ENCODE measurements at regions not wholly inside any gene's neighbourhood (a gene's known extent, or its start where the extent isn't known, plus 50 kb on each side); places are given as distances from the start of the nearest gene placed in this dataset.

- H3K4me1 Mint-ChIP-seq (ENCODE audit: low read depth): no peaks in the 10 kb centered on the region
- no peaks in the 10 kb centered on the region for H3K9me3 Mint-ChIP-seq
- no peak overlapping the region for H3K27ac Mint-ChIP-seq
- no peak for ATAC-seq (replicated peaks in 1 of 2)
- no peak for DNase-seq
- no peaks in the 10 kb centered on the region for H3K27me3 Mint-ChIP-seq (ENCODE audit: low read depth)
- no peak overlapping the region for H3K4me3 Mint-ChIP-seq
- H3K36me3 Mint-ChIP-seq (ENCODE audit: insufficient read depth in 2 of 2): peaks cover 0 to 3% of the 10 kb centered on the region in 2 donors
These were observed 986.0 kb upstream of the TSPY4 start for GRCh38 chrY:8351241-8351640.

- Mint-ChIP-seq H3K4me3 (no peak overlapping the region), H3K9me3 (no peaks in the 10 kb centered on the region), H3K36me3 (ENCODE audit: insufficient read depth in 2 of 2) (peaks cover 0 to 3% of the 10 kb centered on the region in 2 donors), H3K27ac (no peak overlapping the region), H3K4me1 (ENCODE audit: low read depth) (no peaks in the 10 kb centered on the region), H3K27me3 (ENCODE audit: low read depth) (no peaks in the 10 kb centered on the region)
- no peak for ATAC-seq (replicated peaks in 1 of 2)
- DNase-seq: no peak
These were observed 985.1 kb upstream of the TSPY4 start for GRCh38 chrY:8352201-8352600.

GRCh38 chrY:8358161-8358560 lies 979.1 kb upstream of the TSPY4 start:
- H3K36me3 Mint-ChIP-seq (ENCODE audit: insufficient read depth in 2 of 2): no peaks in the 10 kb centered on the region
- no peaks in the 10 kb centered on the region for H3K4me1 Mint-ChIP-seq (ENCODE audit: low read depth)
- DNase-seq (no peak), ATAC-seq (replicated peaks in 1 of 2) (no peak)
- no peak overlapping the region for H3K27ac Mint-ChIP-seq
- H3K9me3 Mint-ChIP-seq: no peaks in the 10 kb centered on the region
- no peaks in the 10 kb centered on the region for H3K27me3 Mint-ChIP-seq (ENCODE audit: low read depth)
- no peak overlapping the region for H3K4me3 Mint-ChIP-seq

- Mint-ChIP-seq H3K27ac (no peak overlapping the region), H3K4me1 (ENCODE audit: low read depth) (no peaks in the 10 kb centered on the region), H3K36me3 (ENCODE audit: insufficient read depth in 2 of 2) (no peaks in the 10 kb centered on the region), H3K4me3 (no peak overlapping the region), H3K9me3 (no peaks in the 10 kb centered on the region), H3K27me3 (ENCODE audit: low read depth) (no peaks in the 10 kb centered on the region)
- ATAC-seq (replicated peaks in 1 of 2) (peak in 1 of 2 donors; percentile 77), DNase-seq (no peak)
These were observed 975.5 kb upstream of the TSPY4 start for GRCh38 chrY:8361715-8362114.

- DNase-seq: no peak
- no peak overlapping the region for H3K4me3 Mint-ChIP-seq
- H3K36me3 Mint-ChIP-seq (ENCODE audit: insufficient read depth in 2 of 2): no peaks in the 10 kb centered on the region
- no peaks in the 10 kb centered on the region for H3K27me3 Mint-ChIP-seq (ENCODE audit: low read depth)
- no peaks in the 10 kb centered on the region for H3K4me1 Mint-ChIP-seq (ENCODE audit: low read depth)
- ATAC-seq (replicated peaks in 1 of 2): no peak
- H3K27ac Mint-ChIP-seq: no peak overlapping the region
- H3K9me3 Mint-ChIP-seq: no peaks in the 10 kb centered on the region
These were observed 959.8 kb upstream of the TSPY4 start for GRCh38 chrY:8377491-8377890.

- H3K4me1 Mint-ChIP-seq (ENCODE audit: low read depth): no peaks in the 10 kb centered on the region
These were observed 957.5 kb upstream of the TSPY4 start for GRCh38 chrY:8379800-8380199.

GRCh38 chrY:8381425-8381824 lies 955.8 kb upstream of the TSPY4 start:
- Mint-ChIP-seq H3K27ac (peak overlapping the region; percentile 33), H3K4me3 (no peak overlapping the region), H3K4me1 (ENCODE audit: low read depth) (no peaks in the 10 kb centered on the region), H3K27me3 (ENCODE audit: low read depth) (no peaks in the 10 kb centered on the region), H3K9me3 (no peaks in the 10 kb centered on the region), H3K36me3 (ENCODE audit: insufficient read depth in 2 of 2) (no peaks in the 10 kb centered on the region)
- DNase-seq (peak in 1 of 2 donors; percentile 15), ATAC-seq (replicated peaks in 1 of 2) (peak in 1 of 2 donors; percentile 91)

More at GRCh38 chrY:8379800-8380199, 957.5 kb upstream of the TSPY4 start:
- Mint-ChIP-seq H3K27ac (no peak overlapping the region), H3K4me3 (no peak overlapping the region), H3K36me3 (ENCODE audit: insufficient read depth in 2 of 2) (no peaks in the 10 kb centered on the region), H3K27me3 (ENCODE audit: low read depth) (no peaks in the 10 kb centered on the region), H3K9me3 (no peaks in the 10 kb centered on the region)
- DNase-seq (no peak), ATAC-seq (replicated peaks in 1 of 2) (no peak)

DNA sequence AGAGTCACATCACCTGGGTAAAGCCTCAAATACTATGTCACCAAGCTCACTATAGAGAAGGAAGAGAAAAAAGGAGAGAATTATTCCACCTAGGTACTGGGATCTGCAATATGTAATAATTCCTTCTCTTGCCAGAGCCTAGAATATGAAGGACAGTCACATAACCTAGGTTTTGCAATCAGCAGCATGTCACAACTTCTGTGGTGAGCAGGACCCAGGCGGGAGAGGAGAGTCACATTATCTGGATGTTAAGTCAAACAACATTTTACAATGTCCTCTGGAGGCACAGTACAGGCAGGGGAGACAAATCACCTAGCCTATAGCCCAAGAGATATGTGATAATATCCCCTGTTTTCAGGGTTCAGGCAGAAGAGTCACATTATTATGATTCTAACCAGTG lies 951.2 kb upstream of the TSPY4 start:
- ATAC-seq (replicated peaks in 1 of 2) (no peak), DNase-seq (no peak)
- no peaks in the 10 kb centered on the region for H3K9me3 Mint-ChIP-seq
- no peak overlapping the region for H3K4me3 Mint-ChIP-seq
- no peaks in the 10 kb centered on the region for H3K27me3 Mint-ChIP-seq (ENCODE audit: low read depth)
- no peak overlapping the region for H3K27ac Mint-ChIP-seq
- H3K36me3 Mint-ChIP-seq (ENCODE audit: insufficient read depth in 2 of 2): no peaks in the 10 kb centered on the region
- no peaks in the 10 kb centered on the region for H3K4me1 Mint-ChIP-seq (ENCODE audit: low read depth)

DNA sequence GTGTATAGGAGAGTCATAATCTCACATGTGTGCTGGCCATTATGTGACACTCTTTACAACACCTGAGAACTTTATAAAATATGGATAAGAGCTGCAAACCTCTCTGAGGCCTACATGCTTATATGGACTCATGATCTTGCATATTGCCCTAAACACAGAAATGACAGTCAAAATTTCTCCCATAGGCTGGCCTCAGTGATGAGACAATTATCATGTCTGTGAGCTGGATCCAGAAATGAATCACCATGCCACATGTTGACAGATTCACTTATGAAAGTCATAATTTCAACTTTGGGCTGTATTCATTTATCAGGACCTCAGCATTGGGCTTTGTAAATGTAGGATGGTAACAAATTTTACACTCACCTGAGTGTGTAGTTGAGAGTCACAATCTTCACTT lies 948.8 kb upstream of the TSPY4 start:
- DNase-seq (no peak), ATAC-seq (replicated peaks in 1 of 2) (peak in 1 of 2 donors; percentile 64)
- Mint-ChIP-seq H3K4me3 (no peak overlapping the region), H3K36me3 (ENCODE audit: insufficient read depth in 2 of 2) (no peaks in the 10 kb centered on the region), H3K27ac (no peak overlapping the region), H3K4me1 (ENCODE audit: low read depth) (no peaks in the 10 kb centered on the region), H3K9me3 (no peaks in the 10 kb centered on the region), H3K27me3 (ENCODE audit: low read depth) (no peaks in the 10 kb centered on the region)

- Mint-ChIP-seq H3K27me3 (ENCODE audit: low read depth) (no peaks in the 10 kb centered on the region), H3K36me3 (ENCODE audit: insufficient read depth in 2 of 2) (no peaks in the 10 kb centered on the region), H3K27ac (no peak overlapping the region), H3K4me1 (ENCODE audit: low read depth) (no peaks in the 10 kb centered on the region), H3K4me3 (no peak overlapping the region), H3K9me3 (no peaks in the 10 kb centered on the region)
- DNase-seq (no peak), ATAC-seq (replicated peaks in 1 of 2) (no peak)
These were observed 947.0 kb upstream of the TSPY4 start for GRCh38 chrY:8390310-8390709.

GRCh38 chrY:8393246-8393645 lies 944.0 kb upstream of the TSPY4 start:
- Mint-ChIP-seq H3K4me3 (no peak overlapping the region), H3K9me3 (no peaks in the 10 kb centered on the region), H3K36me3 (ENCODE audit: insufficient read depth in 2 of 2) (no peaks in the 10 kb centered on the region), H3K4me1 (ENCODE audit: low read depth) (no peaks in the 10 kb centered on the region), H3K27ac (no peak overlapping the region), H3K27me3 (ENCODE audit: low read depth) (no peaks in the 10 kb centered on the region)
- DNase-seq: no peak
- ATAC-seq (replicated peaks in 1 of 2): no peak

- no peak overlapping the region for H3K4me3 Mint-ChIP-seq
- no peaks in the 10 kb centered on the region for H3K27me3 Mint-ChIP-seq (ENCODE audit: low read depth)
- DNase-seq (no peak), ATAC-seq (replicated peaks in 1 of 2) (no peak)
- no peaks in the 10 kb centered on the region for H3K9me3 Mint-ChIP-seq
- H3K4me1 Mint-ChIP-seq (ENCODE audit: low read depth): no peaks in the 10 kb centered on the region
- no peak overlapping the region for H3K27ac Mint-ChIP-seq
- H3K36me3 Mint-ChIP-seq (ENCODE audit: insufficient read depth in 2 of 2): no peaks in the 10 kb centered on the region
These were observed 914.4 kb upstream of the TSPY4 start for GRCh38 chrY:8422906-8423305.

- DNase-seq: no peak
- ATAC-seq (replicated peaks in 1 of 2): no peak
- no peaks in the 10 kb centered on the region for H3K36me3 Mint-ChIP-seq (ENCODE audit: insufficient read depth in 2 of 2)
- H3K9me3 Mint-ChIP-seq: peaks cover 0 to 2% of the 10 kb centered on the region in 2 donors
- H3K4me1 Mint-ChIP-seq (ENCODE audit: low read depth): no peaks in the 10 kb centered on the region
- no peak overlapping the region for H3K4me3 Mint-ChIP-seq
- H3K27ac Mint-ChIP-seq: no peak overlapping the region
- no peaks in the 10 kb centered on the region for H3K27me3 Mint-ChIP-seq (ENCODE audit: low read depth)
These were observed 910.8 kb upstream of the TSPY4 start for GRCh38 chrY:8426433-8426832.

GRCh38 chrY:8437510-8437909 lies 899.8 kb upstream of the TSPY4 start:
- ATAC-seq (replicated peaks in 1 of 2) (peak in 1 of 2 donors; percentile 80), DNase-seq (peak in 1 of 2 donors; percentile 0)
- H3K9me3 Mint-ChIP-seq: no peaks in the 10 kb centered on the region
- H3K27me3 Mint-ChIP-seq (ENCODE audit: low read depth): no peaks in the 10 kb centered on the region
- no peak overlapping the region for H3K27ac Mint-ChIP-seq
- H3K4me3 Mint-ChIP-seq: no peak overlapping the region
- no peaks in the 10 kb centered on the region for H3K36me3 Mint-ChIP-seq (ENCODE audit: insufficient read depth in 2 of 2)
- H3K4me1 Mint-ChIP-seq (ENCODE audit: low read depth): no peaks in the 10 kb centered on the region

All from activated T-cell treated with anti-CD3 and anti-CD28 coated beads, Interleukin-2, amount 50 U/mL, for 72 hours (primary cell).